Putamen (tissue), 1 donor: ENCODE measurements at regions not wholly inside any gene's neighbourhood (a gene's known extent, or its start where the extent isn't known, plus 50 kb on each side); places are given as distances from the start of the nearest gene placed in this dataset.

Experiments
- DNase-seq: peaks from one replicate; pipeline ENCODE4 v3.0.0-alpha.2; 2016; ENCODE audit warnings: low spot score

DNA sequence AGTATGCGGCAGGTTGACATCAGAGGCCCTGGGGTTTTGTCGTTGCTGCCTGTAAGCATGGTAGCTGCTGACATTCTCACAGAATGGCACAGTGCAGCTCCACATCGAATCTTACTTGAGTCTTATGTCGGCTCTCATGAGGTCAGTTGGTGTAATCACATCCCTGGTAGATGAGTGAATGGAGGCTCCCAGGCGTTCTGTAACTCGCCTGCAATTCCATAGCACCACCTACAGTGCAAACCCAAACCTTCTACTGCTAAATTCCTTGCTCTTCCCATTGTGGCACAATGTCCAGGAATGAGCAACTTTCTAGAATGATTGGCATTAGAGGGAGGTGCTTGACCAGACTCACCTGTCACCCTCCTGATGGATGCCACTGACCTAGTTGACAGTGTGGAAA is 578.4 kb downstream of the CCDC171 start:
- no peak for DNase-seq

DNA sequence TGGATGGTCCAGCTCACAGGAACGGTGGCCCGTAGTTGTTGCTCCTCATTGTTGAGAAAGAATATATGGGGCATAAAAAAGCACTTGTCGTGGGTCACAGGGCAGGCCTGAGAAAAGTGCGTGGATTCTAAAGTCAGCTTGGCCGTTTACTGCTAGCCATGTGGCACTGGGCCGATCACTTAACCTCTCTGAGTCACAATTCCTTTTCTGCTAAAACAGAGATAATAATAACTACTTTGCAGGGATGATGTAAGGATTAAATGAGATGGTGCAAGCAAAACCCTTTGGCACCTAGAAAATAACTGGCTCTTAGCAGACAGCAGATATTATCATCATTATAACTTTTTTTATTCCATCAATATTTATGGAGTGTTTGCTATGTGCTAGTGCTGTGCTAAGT is 579.7 kb downstream of the CCDC171 start:
- no peak for DNase-seq

DNA sequence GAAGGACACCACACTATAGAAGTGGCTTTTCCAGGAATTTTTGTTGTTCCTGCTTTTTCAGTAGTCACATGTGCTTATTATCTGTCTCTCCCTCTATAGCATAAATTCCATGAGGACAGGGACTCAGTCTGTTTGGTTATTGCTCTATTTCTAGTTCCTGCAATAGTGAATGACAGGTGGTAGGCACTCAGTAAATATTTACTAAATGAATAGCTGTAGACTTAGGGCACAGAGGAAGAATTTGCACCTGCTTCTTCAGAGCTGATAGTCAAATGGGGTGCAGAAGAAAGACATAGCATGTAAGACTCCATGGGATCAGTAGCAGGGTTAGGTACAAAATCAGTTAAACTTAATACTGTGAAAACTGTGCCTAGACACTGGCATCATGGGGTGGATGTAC is 580.2 kb downstream of the CCDC171 start:
- no peak for DNase-seq

DNA sequence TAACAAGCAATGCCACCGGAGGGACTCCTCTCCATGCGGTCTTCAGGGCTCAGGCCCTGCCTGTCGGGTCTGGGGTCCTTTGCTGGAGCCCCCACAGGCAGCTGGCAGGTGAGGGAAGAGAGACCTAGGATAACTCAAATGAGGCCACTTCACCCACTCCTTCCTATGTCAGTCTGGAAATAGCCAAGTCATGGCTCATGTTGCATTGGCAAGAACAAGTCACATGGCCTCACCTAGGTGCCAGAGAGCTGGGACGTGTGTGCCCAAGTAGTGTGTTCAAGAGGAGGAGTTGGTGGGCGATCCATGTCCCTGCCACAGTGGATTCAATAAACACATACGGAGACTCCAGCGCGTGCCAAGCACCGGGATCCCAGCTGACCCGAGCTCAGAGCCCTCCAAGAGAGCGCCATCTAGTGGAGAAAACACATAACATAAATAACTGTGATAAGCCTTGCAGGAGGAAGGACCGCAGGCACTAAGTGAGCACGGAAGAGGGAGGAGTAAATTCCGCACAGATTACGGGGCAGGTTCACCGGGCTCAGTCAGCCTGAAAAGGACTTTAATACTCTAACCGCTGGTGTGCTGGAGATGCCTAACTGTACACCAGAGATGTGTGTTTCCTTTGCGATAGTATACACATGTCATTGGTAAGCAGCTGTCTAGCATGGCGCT is 580.8 kb downstream of the CCDC171 start:
- DNase-seq = peak; percentile 45

DNA sequence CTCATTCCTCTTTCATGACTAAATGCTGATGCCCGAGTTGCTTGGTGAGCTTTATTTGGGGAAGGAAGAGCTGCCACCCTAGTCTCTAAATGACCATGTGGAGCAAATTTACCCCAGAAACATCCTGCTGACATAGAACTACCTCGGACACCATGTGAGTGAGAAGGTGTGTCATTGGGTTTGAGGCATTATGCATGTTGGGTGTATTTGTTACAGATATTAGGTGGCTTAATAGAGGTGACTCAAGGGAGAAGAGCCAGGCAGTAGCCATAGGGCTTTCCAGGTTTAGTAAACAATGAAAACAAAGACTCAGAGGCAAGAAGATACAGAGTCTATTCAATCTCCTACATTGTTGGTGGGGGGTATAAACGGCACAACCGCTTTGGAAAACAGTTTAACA is 581.5 kb downstream of the CCDC171 start:
- no peak for DNase-seq

DNA sequence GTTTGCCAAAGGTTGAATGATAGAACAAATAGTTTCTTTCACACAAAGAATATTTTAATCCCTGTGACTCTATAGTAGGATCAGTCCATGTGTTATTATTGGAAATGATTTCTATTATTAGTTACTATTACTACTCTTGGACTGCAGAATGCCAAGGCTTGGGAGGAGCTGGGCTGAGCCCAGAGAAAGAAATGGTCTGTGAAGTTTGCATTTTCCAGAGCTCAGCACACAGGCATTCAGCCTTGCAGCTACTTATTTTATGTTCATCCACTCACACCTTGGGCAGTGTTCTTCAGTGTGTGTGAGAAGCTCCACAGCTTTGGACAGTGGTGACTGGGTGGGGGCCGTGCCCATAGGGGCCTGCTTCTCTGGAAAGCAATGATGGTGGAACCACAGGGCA is 583.1 kb downstream of the CCDC171 start:
- no peak for DNase-seq

DNA sequence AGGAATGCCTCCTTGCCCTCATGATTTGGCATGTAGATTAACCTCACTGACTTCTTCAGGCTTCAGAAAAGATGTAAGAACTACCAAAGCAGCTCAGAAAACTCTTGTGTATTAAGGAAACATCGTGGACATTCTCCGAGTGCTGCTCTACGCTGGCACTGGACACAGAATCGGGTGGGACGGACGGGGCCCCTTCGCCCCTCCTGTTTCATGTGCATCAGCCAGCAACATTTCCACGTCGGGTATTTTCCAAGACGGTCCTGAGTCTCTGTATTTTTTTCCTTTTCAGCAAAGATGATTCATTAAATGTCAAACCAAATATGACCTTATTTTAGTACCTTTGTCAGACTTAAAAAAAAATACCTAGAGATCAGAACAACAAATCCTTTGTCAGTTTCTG is 583.6 kb downstream of the CCDC171 start:
- no peak for DNase-seq

DNA sequence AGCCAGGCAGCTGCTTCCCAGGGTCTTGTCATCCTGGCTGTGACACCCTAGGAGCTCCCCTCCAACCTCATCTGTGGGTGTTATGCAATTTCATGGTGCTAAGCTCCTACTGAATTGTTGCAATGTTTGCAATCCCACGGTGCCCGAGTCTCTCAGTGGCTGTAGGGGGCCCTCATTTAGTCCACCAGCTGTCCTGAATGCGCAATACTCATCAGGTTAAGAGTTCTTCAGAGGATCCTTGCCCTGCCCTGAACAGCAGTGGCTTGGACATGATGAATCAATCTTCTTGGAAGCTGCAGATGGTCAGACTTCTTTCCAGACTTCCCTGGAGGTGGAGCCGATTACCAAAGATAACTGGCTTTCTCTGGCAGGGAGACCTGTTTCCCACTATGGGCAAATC is 584.1 kb downstream of the CCDC171 start:
- DNase-seq = no peak

DNA sequence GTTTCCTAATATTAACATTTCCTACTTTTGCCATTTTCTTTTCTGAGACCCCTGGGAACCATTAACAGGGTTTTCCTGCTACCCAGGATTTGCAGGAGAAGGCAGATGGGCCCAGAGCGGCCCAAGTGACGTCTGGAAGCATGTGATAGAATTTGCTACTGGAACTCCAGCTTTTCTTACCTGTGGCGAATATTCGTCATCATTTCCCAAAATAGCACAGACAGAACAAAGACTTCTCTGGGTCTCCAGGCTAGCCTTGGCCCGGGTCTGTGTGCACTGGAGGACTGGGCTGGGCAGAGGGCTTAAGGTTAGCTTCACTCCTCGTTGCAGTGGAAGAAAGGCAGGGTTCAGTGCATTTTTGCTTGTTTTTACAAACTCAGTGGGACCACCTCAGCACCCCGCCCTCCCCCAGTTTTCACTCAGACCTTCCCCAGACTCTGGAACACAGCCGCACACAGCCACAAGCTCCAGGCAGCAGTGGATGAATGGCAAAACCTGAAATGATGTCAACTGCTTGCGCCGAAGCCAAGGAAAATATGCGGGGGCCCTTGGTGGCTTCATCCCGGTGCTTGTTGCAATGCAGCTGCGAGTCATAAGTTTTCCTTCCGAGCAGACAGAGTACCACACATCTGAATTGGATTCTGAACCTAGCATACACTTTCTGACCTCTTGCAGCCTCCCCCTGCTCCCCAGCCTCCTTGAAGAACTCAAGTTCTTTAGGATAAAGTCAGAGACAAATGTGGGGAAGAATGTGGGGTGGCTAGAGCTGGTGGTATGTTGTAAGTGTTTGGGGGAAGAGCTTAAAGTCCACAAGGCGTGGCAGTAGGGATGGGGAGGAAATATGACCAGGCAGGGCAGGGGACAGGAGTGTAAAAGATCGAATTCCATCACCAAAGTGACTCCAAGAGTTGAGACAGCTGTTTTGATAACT is 586.0 kb downstream of the CCDC171 start:
- DNase-seq = no peak

DNA sequence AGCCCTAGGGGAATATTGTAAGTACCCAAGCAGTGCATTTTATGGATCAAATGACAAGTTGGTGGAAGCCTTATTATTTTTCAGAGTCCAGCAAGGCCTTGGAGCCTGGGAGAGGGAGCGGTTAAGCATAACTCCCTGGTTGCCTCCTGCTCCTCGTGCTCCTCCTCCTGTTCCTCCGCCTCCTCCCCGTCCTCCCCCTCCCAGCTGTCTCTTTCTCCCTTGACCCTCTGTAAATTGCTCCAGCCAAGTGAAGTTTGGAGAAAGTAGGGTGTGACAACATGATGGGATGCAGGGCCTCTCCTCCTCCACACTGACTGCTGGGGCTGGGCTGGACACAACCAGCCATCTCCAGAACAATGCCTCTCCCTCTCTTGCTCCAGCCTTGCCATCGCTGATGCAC is 586.9 kb downstream of the CCDC171 start:
- DNase-seq = no peak

DNA sequence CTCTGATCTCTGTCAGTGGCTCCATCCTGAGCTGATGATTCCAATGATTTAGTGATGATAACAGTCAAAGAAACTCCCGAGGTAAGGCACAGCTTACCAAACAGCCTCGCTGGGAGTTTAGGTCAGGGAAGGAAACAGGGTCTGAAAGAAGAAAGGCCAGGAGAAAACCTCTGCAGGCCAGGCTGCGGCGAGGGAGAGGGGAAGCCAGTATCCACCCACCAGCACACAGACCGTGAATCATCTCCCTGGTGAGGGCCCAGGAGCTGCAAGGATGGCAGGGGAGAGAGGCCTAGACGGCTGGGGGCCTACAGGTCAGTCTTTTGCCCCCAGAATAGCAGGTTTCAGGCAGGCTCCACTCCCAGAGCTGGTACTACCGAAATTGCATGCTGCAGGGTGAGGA is 590.5 kb downstream of the CCDC171 start:
- no peak for DNase-seq

DNA sequence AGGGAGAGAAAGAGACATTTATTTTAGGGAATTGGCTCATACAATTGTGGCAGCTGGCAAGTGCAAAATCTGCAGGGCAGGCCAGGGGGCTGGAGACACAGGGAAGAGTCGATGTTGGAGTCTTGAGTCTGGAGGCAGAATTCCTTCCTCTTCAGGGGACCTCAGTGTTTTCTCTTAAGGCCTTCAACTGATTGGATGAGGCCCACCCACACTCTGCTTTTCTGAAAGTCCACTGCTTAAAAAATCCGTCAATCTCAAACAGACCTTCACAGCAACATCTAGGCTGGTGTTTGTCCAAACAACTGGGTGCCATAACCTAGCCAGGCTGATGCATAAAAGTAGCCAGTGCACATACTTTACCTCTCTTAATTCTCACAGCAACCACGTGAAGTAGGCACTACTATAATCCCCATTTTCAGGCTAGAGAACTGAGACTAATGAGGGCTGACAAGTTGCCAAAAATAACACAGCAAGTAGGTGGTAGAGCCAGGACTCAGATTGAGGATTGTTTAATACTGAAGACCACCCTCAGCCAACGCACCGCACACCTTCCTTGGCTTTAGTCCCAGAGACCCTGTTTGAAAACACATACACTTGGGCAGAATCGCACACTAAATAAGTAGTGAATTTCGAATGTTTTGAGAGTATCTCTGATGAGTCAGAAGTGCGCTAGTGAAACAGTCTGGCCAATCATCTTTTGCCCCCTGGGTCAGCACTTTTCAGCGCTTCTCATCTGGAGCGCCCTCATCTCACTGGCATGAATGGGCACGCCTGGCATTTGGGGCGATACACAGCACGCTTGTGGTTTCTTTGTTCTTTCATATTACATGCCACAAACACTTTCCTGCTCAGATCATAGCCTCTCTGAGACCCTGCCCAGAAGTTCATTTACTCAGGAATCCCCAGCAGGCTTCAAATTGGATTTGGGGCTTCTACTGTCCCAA is 591.4 kb downstream of the CCDC171 start:
- DNase-seq = no peak

DNA sequence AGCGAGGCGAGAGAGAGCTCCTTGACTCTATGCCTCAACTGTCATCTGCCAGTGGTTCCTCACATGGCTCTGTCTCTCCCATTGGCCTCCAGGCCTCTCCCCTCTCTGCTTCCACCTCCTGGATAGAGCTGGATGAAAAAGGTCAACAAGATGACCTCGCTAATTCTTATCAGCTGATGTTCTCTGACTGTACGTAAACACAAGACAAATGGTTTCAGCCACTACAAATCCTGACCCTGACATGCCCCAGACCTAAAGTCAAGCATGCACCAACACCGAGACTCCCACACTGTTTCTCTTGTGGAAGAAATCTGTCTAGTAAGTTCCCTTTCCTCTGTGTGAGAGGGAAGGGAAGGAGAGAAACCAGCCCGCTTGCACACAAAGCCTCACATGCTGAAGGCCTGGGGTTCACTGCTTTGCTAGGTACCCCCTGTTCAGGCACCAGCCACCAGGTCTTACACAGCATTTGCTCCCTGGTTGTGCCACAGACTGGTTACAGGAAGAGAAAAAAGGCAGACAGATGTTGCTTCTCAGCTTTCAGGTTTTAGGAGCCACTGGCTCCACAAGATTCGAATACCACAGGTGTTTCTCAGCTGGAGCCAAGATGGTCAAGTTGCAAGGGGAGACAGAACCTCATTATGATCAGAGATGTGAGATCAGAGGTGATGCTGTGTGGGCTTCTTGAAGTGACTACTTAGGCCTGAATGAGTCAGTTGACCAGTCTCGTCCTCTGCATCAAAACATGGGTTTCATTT is 592.5 kb downstream of the CCDC171 start:
- DNase-seq = no peak

DNA sequence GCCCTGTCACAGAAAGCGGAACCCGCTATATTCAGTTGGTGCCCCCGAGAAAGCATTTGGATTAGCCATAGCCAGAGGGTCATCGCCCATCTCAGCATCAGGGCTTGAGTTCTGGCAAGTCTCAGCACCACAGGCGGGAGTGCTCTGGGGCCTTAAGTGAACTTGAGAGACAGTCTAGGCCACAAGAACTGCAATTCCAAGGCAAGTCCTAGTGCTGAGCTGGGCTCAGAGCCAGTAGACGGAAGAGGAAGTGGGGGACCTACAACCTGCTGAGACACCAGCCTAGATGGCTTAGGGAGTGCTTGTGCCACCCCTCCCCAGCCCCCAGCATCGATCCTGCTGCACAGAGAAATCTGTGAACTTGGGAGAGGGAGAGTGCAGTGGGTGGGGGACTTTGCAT is 594.9 kb downstream of the CCDC171 start:
- DNase-seq = no peak

DNA sequence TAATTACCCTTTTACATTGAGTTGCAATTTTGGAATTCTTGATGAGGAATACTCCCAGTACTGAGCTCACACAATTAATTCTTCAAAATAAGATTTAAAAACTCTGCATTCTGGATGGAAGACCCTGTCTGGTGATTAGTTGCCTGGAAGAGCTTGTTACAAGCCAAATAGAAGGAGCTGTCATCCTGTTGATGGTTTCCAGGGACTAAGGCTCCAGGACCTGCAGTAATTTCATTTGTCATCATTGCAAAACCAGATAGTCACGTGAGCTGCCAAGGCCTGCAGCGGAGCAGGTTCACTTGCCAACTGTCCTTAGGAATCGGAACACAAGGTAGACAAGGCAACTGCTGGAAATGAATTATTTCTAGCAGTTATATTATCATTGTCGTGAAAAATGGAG is 597.7 kb downstream of the CCDC171 start:
- DNase-seq = no peak

DNA sequence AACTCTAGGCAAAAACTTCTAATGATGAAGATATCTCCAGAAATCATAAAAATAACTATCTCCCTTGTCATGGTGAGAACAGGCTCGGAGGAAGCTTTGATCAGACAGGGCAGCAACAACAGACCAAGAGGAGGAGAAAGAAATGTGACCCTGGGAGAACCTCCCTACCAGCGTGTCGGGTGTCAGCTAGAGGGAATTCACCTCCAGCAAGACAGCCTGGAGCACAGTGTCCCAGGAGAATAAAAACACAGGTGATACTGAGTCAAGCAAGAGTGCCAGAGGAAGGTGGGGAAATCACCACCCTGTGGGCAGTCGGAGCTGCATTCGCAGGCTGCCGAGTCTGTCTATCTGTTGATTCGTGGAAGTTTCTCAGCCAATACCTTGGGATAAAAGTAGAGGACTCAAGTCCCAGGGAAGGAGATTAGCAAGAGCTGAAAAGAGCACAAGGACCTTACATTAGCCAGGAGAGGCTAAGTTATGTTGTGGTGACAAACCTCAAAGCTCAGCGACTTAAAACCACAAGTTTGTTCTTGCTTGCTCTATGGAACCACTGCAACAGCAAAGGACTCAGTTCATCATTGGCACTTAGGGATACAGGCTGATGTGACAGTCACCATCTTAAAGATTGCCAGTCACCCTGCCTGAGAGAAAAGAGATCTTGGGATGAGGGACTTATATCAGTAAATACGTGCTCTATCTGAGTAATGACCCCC is 598.3 kb downstream of the CCDC171 start:
- DNase-seq = no peak

DNA sequence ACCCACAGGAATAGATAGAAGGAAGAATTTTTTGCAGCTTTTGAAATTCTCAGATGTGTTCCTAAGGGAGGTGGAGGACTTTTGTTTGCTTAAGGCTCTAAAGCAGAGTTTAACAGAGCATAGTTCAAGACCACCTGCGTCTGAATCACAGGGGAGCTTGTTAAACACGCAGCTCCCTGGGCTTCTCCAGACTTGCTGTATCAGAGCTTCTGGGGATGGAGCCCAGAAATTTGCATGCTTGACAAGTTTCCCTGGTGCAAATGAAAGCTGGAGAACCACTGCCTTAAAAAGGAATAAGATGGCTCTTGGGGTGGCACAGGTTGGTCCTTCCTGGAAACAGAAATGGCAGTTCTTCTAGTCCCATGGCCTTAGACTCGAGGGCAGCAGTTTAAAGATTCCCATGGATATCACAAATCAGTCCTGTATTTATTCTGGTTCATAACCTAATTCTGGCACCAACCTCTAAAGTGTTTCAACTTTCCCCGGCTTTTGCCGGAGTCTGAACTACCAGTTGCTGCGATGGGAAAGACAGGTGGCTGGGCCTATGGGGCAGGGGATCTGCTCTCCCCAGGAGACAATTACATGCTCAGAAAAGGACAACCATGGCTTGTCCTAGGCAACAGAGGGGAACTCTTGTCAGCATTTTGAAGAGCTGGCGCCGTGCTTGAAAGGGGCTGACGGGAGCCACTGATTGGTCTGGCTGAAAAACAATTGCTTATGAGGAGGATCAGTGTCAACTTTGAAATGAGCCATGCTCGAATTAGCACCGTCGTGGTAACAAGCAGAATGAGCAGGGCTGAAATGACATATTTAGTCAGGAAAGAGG is 599.6 kb downstream of the CCDC171 start:
- DNase-seq = no peak

DNA sequence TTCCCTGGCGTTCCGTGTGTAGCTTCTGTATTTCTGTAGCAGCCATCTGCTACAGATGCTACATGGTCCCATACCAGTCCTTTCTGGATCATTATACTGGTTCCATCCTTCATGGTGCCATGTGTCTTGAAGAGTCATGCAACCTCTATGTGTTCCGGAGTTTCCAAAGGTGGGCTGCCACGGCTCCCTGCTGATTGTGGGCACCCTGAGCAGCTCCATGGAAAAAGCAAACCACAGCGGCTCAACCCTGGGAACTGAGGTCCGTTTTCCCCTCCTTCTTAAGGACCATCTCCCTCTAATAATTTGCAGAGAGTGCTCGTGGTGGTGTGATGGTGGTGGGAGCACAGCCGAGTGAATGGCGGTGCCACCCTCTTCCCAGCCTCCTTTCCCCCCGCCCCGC is 600.4 kb downstream of the CCDC171 start:
- DNase-seq = no peak

DNA sequence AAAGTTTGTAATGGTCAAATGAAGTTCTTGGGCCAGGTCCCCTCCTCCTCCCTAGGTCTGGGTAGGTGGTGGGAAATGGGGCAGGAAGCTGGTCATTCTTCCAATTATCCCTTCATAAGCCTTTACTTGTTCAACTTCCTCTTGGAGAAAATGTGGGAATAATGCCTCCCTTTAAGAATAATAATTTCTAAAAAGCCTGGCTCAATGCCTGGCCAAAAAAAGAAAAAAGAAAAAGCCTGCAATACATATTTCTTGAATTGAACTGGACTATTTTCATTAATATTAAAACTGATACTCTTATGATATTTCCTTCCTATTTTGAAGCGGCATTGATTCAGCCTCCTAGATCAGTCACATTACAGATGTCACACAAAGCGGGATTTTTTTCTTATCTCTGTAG is 600.9 kb downstream of the CCDC171 start:
- no peak for DNase-seq

DNA sequence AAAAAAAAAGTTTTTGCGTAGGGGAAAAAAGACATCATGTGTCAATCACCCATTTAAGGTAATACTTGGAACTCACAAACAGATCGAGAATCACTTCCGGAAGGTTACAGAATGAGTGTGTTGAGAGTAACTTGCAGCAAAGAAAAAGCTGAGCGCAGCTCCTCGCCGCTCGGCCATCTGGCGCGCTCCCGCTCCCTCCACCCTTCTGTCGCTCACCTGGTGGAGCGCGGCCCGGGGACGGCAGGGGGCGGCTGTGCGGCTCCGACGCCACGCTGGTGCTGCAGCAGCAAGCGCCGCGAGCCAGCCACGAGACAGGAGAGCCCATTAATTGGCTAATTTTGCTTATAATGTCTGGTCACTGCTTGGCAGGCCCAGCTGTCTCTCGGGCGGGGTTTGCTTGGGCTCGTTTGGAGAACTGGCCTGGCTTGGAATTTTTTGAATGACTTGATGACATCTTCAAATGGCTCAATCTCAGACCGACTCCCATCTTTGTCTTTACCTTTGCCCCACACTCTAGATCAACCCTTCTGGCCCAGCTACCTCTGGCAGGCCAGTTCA is 601.8 kb downstream of the CCDC171 start:
- DNase-seq = no peak
